GM12878 (cell line): ENCODE measurements at regions not wholly inside any gene's neighbourhood (a gene's known extent, or its start where the extent isn't known, plus 50 kb on each side); places are given as distances from the start of the nearest gene placed in this dataset.
A peak's percentile ranks its signal among the peaks of the same experiment; 100 is the strongest.

Experiments used
- ATAC-seq: fragments of 200-7000 bp; cut with Tn5 transposase; 3 replicates; pipeline ENCODE4 v1.9.1; 2020; ENCODE audit warnings: mild to moderate bottlenecking, moderate library complexity
- BruUV-seq: library from RNA; stranded (reverse); fragments of 400-500 nt; replicated peaks from 2 replicates; lab custom pipeline; 2021; lab: Mats Ljungman, UMichigan
- CTCF ChIA-PET: fragments of 300-600 bp; sonication (Branson Sonifier 250); formaldehyde crosslinking; extraction: SDS; loops from one replicate; lab custom pipeline; 2021; ENCODE audit warnings: inconsistent platforms; lab: Yijun Ruan, JAX
- POLR2A ChIA-PET: fragments of 350-600 bp; formaldehyde crosslinking; extraction: SDS; loops from one replicate; lab custom pipeline; 2021; ENCODE audit warnings: inconsistent platforms; lab: Charles Lee
- RAD21 ChIA-PET: fragments of 300-600 bp; sonication (Branson Sonifier 250); formaldehyde crosslinking; loops from one replicate; lab custom pipeline; 2023; ENCODE audit warnings: antibody characterized with exemption; ENCODE audit not compliant: unreplicated experiment; lab: Charles Lee
- SMC1A ChIA-PET: fragments of 300-600 bp; sonication (Branson Sonifier 250); formaldehyde crosslinking; loops from one replicate; lab custom pipeline; 2023; ENCODE audit not compliant: unreplicated experiment, uncharacterized antibody; lab: Charles Lee
- DNase-seq: peaks from one replicate; pipeline ENCODE4 v3.0.0-alpha.2; 2011; ENCODE audit warnings: low read depth, low spot score
- FAIRE-seq: peaks from 3 replicates; lab custom pipeline; 2011; peaks lifted over from hg19 to GRCh38; lab: Jason Lieb, UNC
- H2AFZ ChIP-seq: 2 replicates; pipeline ENCODE4 v1.6.0; 2011; ENCODE audit warnings: low read depth, low read length, control low read depth; ENCODE audit not compliant: control insufficient read depth
- H3K27ac ChIP-seq: 2 replicates; pipeline ENCODE4 v1.5.1; 2011; ENCODE audit warnings: control low read depth; ENCODE audit not compliant: control insufficient read depth, insufficient read depth
- H3K27me3 ChIP-seq, 2 experiments: replicated peaks in 1 of 2; 2 replicates each; pipeline versions ENCODE4 v1.6.0 to v1.6.1; 2011; ENCODE audit warnings: low read length in 1 of 2; ENCODE audit not compliant: control insufficient read depth in 2 of 2, insufficient read depth in 2 of 2
- H3K36me3 ChIP-seq, 2 experiments: 2 replicates each; pipeline ENCODE4 v1.5.1; 2011; ENCODE audit warnings: low read length in 1 of 2; ENCODE audit not compliant: control insufficient read depth in 2 of 2, insufficient read depth in 2 of 2
- H3K4me1 ChIP-seq: 2 replicates; pipeline ENCODE4 v1.6.1; 2011; ENCODE audit warnings: mild to moderate bottlenecking, low read length, moderate library complexity, mixed read lengths; ENCODE audit not compliant: control insufficient read depth, insufficient read depth
- H3K4me2 ChIP-seq: 2 replicates; pipeline ENCODE4 v1.6.0; 2011; ENCODE audit warnings: control low read depth; ENCODE audit not compliant: control insufficient read depth, insufficient read depth
- H3K4me3 ChIP-seq: fragments of 200-600 bp; sonication (generic); 2 replicates; pipeline ENCODE4 v1.5.1; 2016
- H3K79me2 ChIP-seq: 2 replicates; pipeline ENCODE4 v1.6.0; 2011; ENCODE audit warnings: low read length; ENCODE audit not compliant: control insufficient read depth, insufficient read depth
- H3K9ac ChIP-seq: 2 replicates; pipeline ENCODE4 v1.8.0; 2011; ENCODE audit warnings: low read length, control low read depth, mixed read lengths; ENCODE audit not compliant: control insufficient read depth, insufficient read depth
- H3K9me3 ChIP-seq: replicated peaks from 3 replicates; pipeline ENCODE4 v1.5.1; 2011; ENCODE audit warnings: mild to moderate bottlenecking, low read length; ENCODE audit not compliant: control insufficient read depth, insufficient read depth
- H4K20me1 ChIP-seq: 2 replicates; pipeline ENCODE4 v1.6.0; 2011; ENCODE audit not compliant: control insufficient read depth, insufficient read depth
- CEBPB ChIP-seq, 2 experiments: fragments of 150-350 bp in 1 of 2; IDR thresholded peaks; 2 replicates each; pipeline ENCODE4 v1.6.1; 2012 to 2014; ENCODE audit warnings: low read depth in 2 of 2, low read length in 2 of 2, borderline replicate concordance in 1 of 2, inconsistent platforms in 1 of 2
- PBX3 ChIP-seq: IDR thresholded peaks from 2 replicates; pipeline ENCODE4 v1.6.1; 2011; ENCODE audit warnings: mild to moderate bottlenecking, low read depth, low read length, moderate library complexity; ENCODE audit not compliant: insufficient replicate concordance
- WGBS: methylation state at CpG from one replicate; pipeline ENCODE4 v1.1.6; 2016; ENCODE audit warnings: low lambda C conversion rate; ENCODE audit not compliant: insufficient replicate concordance, insufficient coverage; ENCODE audit errors: missing lambda C conversion rate; 5-methylcytosine and 5-hydroxymethylcytosine counted together
- in situ Hi-C: fragments of 300-500 bp; cut with MboI; formaldehyde crosslinking; loops from 9 replicates; pipeline ENCODE4 v1.14.3; 2018; ENCODE audit warnings: mixed read lengths
- intact Hi-C: fragments of 100-400 bp; cut with micrococcal nuclease; formaldehyde crosslinking; loops from one replicate; pipeline ENCODE4 v1.14.2; 2022; ENCODE audit not compliant: unreplicated experiment
- TF ChIP-seq, protein P1 (sequence below): fragments of 450-650 bp; IDR thresholded peaks from 2 replicates; pipeline ENCODE4 v1.6.1; 2018; ENCODE audit warnings: borderline replicate concordance, mild to moderate bottlenecking; ENCODE audit not compliant: partially characterized antibody

GRCh38 chr6:94129926-94130325, 710.6 kb upstream of the EPHA7 start (continued):
- TF ChIP-seq PBX3: no peak

- Histone ChIP-seq H3K4me2 (no peak overlapping the region), H3K36me3 (no peaks in the 10 kb centered on the region)
- TF ChIP-seq, protein P1, sequence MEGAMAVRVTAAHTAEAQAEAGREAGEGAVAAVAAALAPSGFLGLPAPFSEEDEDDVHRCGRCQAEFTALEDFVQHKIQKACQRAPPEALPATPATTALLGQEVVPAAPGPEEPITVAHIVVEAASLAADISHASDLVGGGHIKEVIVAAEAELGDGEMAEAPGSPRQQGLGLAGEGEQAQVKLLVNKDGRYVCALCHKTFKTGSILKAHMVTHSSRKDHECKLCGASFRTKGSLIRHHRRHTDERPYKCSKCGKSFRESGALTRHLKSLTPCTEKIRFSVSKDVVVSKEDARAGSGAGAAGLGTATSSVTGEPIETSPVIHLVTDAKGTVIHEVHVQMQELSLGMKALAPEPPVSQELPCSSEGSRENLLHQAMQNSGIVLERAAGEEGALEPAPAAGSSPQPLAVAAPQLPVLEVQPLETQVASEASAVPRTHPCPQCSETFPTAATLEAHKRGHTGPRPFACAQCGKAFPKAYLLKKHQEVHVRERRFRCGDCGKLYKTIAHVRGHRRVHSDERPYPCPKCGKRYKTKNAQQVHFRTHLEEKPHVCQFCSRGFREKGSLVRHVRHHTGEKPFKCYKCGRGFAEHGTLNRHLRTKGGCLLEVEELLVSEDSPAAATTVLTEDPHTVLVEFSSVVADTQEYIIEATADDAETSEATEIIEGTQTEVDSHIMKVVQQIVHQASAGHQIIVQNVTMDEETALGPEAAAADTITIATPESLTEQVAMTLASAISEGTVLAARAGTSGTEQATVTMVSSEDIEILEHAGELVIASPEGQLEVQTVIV: no peak
- TF ChIP-seq CEBPB (IDR thresholded peaks at IDR 0.05; ENCODE audit: borderline replicate concordance in 1 of 2, low read depth in 2 of 2, low read length in 2 of 2): no peak
- TF ChIP-seq, all 136 proteins: peak for 0
- intact Hi-C loops: no loop called here
- ChIA-PET SMC1A (no interaction called here), RAD21 (no interaction called here), POLR2A (no interaction called here), CTCF (no interaction called here)
- H3K9ac ChIP-seq: no peak overlapping the region
- no peak overlapping the region for H2AFZ ChIP-seq
- FAIRE-seq: no peak
- DNase-seq: no peak
- no peak overlapping the region for H3K27ac ChIP-seq
- WGBS: 50% methylated on average over 1 of the region's 1 CpG
- BruUV-seq: no TSS peak
- H3K4me3 ChIP-seq: no peak overlapping the region
- in situ Hi-C loops: no loop called here
- no peaks in the 10 kb centered on the region for H3K79me2 ChIP-seq
- no peaks in the 10 kb centered on the region for H3K9me3 ChIP-seq
- no peaks in the 10 kb centered on the region for H3K27me3 ChIP-seq
- no peaks in the 10 kb centered on the region for H4K20me1 ChIP-seq
- 0 out of 3 replicates have a peak, but pooled peaks have one; percentile 25 for ATAC-seq
- no peaks in the 10 kb centered on the region for H3K4me1 ChIP-seq
These were observed 708.4 kb upstream of the EPHA7 start for GRCh38 chr6:94127716-94128115.
